ENCODE measurements at regions not wholly inside any gene's neighbourhood (a gene's known extent, or its start where the extent isn't known, plus 50 kb on each side); places are given as distances from the start of the nearest gene placed in this dataset.

GRCh38 chr21:23215261-23215660, 2217.1 kb downstream of the NCAM2 start:
- ATAC-seq: no peak
- CTCF ChIA-PET: no interaction called here
- DNase-seq (ENCODE audit: low read depth in 1 of 2, low spot score in 1 of 2): no peak
- Histone ChIP-seq H3K4me1 (no peaks in the 10 kb centered on the region), H3K4me3 (no peak overlapping the region), H3K9me3 (no peaks in the 10 kb centered on the region), H3K4me2 (no peak overlapping the region), H3K27ac (no peak overlapping the region)
- WGBS (ENCODE audit: missing lambda C conversion rate): 0% methylated on average over 1 of the region's 1 CpG
- POLR2A ChIA-PET: no interaction called here
- no peak for FAIRE-seq
- TF ChIP-seq, protein P1, sequence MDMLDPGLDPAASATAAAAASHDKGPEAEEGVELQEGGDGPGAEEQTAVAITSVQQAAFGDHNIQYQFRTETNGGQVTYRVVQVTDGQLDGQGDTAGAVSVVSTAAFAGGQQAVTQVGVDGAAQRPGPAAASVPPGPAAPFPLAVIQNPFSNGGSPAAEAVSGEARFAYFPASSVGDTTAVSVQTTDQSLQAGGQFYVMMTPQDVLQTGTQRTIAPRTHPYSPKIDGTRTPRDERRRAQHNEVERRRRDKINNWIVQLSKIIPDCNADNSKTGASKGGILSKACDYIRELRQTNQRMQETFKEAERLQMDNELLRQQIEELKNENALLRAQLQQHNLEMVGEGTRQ (IDR thresholded peaks at IDR 0.05): no peak
- TF ChIP-seq E2F6 (IDR thresholded peaks at IDR 0.05; ENCODE audit: borderline replicate concordance, low read depth) (no peak), GATA3 (IDR thresholded peaks at IDR 0.05; ENCODE audit: borderline replicate concordance) (no peak), NPAS2 (CRISPR knock-in tag; IDR thresholded peaks at IDR 0.05; ENCODE audit: borderline replicate concordance) (no peak)

Small RNA genes lying in the stretch of these regions (small RNA-seq; reads per million reads assigned to genes)
- 0 reads per million in 6 experiments for gene AP001340.1
- 0 reads per million in 6 experiments for gene RF00019
- gene RN7SKP236: 0 reads per million in 6 experiments
- gene RNA5SP489: 0 reads per million in 6 experiments
- gene RNU2-55P: 0 to 138 (median 2.3) reads per million in 6 experiments

Measured in A549 (cell line).